ENCODE measurements at regions not wholly inside any gene's neighbourhood (a gene's known extent, or its start where the extent isn't known, plus 50 kb on each side); places are given as distances from the start of the nearest gene placed in this dataset.
A peak's percentile ranks its signal among the peaks of the same experiment; 100 is the strongest.

- no peak overlapping the region for H3K4me3 ChIP-seq (replicated peaks in 1 of 2; ENCODE audit: low read depth in 1 of 2, low read length in 2 of 2)
- H3K79me2 ChIP-seq (ENCODE audit: insufficient read depth, low read length), result no peaks in the 10 kb centered on the region
- H3K4me1 ChIP-seq (ENCODE audit: control insufficient read depth in 1 of 2, insufficient read depth in 2 of 2, low read length in 2 of 2), result peaks cover 0 to 4% of the 10 kb centered on the region in 2 experiments; a peak in 2 of 4 replicates
- no peaks in the 10 kb centered on the region; a peak in 1 of 4 replicates for H3K36me3 ChIP-seq (ENCODE audit: control insufficient read depth in 1 of 2, insufficient read depth in 2 of 2, low read length in 2 of 2)
- RAD21 ChIA-PET (ENCODE audit: low non-redundant PET in 1 of 2, low total read pairs in 2 of 2, uncharacterized antibody in 2 of 2, unreplicated experiment in 2 of 2), result interaction anchor here in 1 of 2 experiments (0.5 kb wide), 1 partner anchor 95 kb away, joined by 5 read pairs; no protein-coding TSS in a partner anchor
- no peak overlapping the region for H2AFZ ChIP-seq (ENCODE audit: low read depth, low read length, poor library complexity, severe bottlenecking)
- H3K4me2 ChIP-seq (ENCODE audit: low read length), result no peak overlapping the region
- BruUV-seq (replicated peaks), result no TSS peak
- H4K20me1 ChIP-seq (ENCODE audit: insufficient read depth), result no peaks in the 10 kb centered on the region
- TF ChIP-seq CTCF (IDR thresholded peaks at IDR 0.05 in 2 of 3, conservative IDR thresholded peaks at IDR 0.05 in 1 of 3; ENCODE audit: borderline replicate concordance in 1 of 3, insufficient read depth in 1 of 3, low read depth in 2 of 3, low read length in 2 of 3), result no peak
- no peak for TF ChIP-seq POLR2AphosphoS5 (IDR thresholded peaks at IDR 0.05; ENCODE audit: low read depth, low read length)
- no peak for TF ChIP-seq ELF1 (IDR thresholded peaks at IDR 0.05; ENCODE audit: borderline replicate concordance, low read depth)
- TF ChIP-seq ZBTB33 (IDR thresholded peaks at IDR 0.05; ENCODE audit: extremely low read depth, insufficient replicate concordance, low read length), result no peak
- no peak for TF ChIP-seq CBX3 (IDR thresholded peaks at IDR 0.05; ENCODE audit: low read depth)
- no peak for TF ChIP-seq SRF (IDR thresholded peaks at IDR 0.05; ENCODE audit: low read depth)
- no peak for TF ChIP-seq ZFX (IDR thresholded peaks at IDR 0.05)
- TF ChIP-seq TCF7L2 (IDR thresholded peaks at IDR 0.05; ENCODE audit: borderline replicate concordance, extremely low read depth, insufficient read depth, insufficient read length), result no peak
- no peak for TF ChIP-seq YY1 (IDR thresholded peaks at IDR 0.05; ENCODE audit: extremely low read depth, insufficient replicate concordance, low read depth, low read length)
- no peak for TF ChIP-seq ZNF274 (IDR thresholded peaks at IDR 0.05; ENCODE audit: low read depth, low read length)
- no peak for TF ChIP-seq RAD21 (IDR thresholded peaks at IDR 0.05; ENCODE audit: low read depth)
- TF ChIP-seq SP1 (IDR thresholded peaks at IDR 0.05; ENCODE audit: low read depth), result no peak
- TF ChIP-seq POLR2A (IDR thresholded peaks at IDR 0.05; ENCODE audit: borderline replicate concordance, extremely low read depth, insufficient read depth, insufficient read length), result no peak
- TF ChIP-seq CEBPB (IDR thresholded peaks at IDR 0.05; ENCODE audit: low read depth), result no peak
- TF ChIP-seq EZH2phosphoT487 (IDR thresholded peaks at IDR 0.05; ENCODE audit: borderline replicate concordance), result no peak
- peaks cover 42% of the 10 kb centered on the region for H3K27me3 ChIP-seq (ENCODE audit: insufficient read depth, low read length)
- no peaks in the 10 kb centered on the region for H3K9me3 ChIP-seq (ENCODE audit: control insufficient read depth in 1 of 2, insufficient read depth in 1 of 2, low read depth in 1 of 2, low read length in 2 of 2)
- H3K9me2 ChIP-seq (ENCODE audit: insufficient read depth), result no peaks in the 10 kb centered on the region
- H3K9ac ChIP-seq (ENCODE audit: low read length), result no peak overlapping the region
- POLR2A ChIA-PET, result no interaction called here
- intact Hi-C loops (cut with micrococcal nuclease), result no loop called here
- H3K27ac ChIP-seq (ENCODE audit: low read depth, low read length), result no peak overlapping the region
- CTCF ChIA-PET, result no interaction called here
- DNase-seq (ENCODE audit: low read depth, low spot score) (no peak), ATAC-seq (peak; percentile 54; the same call in 1 of the 2 replicates)
Observed at GRCh38 chr16:49116873-49117272, 164.8 kb downstream of the CBLN1 start.
